GM12872 (cell line): ENCODE measurements at regions not wholly inside any gene's neighbourhood (a gene's known extent, or its start where the extent isn't known, plus 50 kb on each side); places are given as distances from the start of the nearest gene placed in this dataset.
A peak's percentile ranks its signal among the peaks of the same experiment; 100 is the strongest.

Experiments used
- CTCF ChIP-seq: IDR thresholded peaks from 3 replicates; pipeline ENCODE4 v1.5.1; 2011; ENCODE audit warnings: low read depth, mild to moderate bottlenecking, low read length, moderate library complexity; ENCODE audit not compliant: insufficient read depth

- no peak for TF ChIP-seq CTCF
These were observed 77.6 kb downstream of the EN1 start for GRCh38 chr2:118769707-118770400.

GRCh38 chr2:118766871-118767270 is 80.6 kb downstream of the EN1 start:
- TF ChIP-seq CTCF, result no peak

- no peak for TF ChIP-seq CTCF
These were observed 82.6 kb downstream of the EN1 start for GRCh38 chr2:118764855-118765254.

- 0 out of 3 replicates have a peak, but pooled peaks have one; percentile 2 for TF ChIP-seq CTCF
These were observed 83.7 kb downstream of the EN1 start for GRCh38 chr2:118763797-118764196.

GRCh38 chr2:118762290-118762689 is 85.2 kb downstream of the EN1 start:
- TF ChIP-seq CTCF, result no peak

GRCh38 chr2:118761771-118762170 is 85.7 kb downstream of the EN1 start:
- TF ChIP-seq CTCF, result no peak

- TF ChIP-seq CTCF, result no peak
These were observed 91.5 kb downstream of the EN1 start for GRCh38 chr2:118755901-118756300.
